A549 (cell line): ENCODE measurements at regions not wholly inside any gene's neighbourhood (a gene's known extent, or its start where the extent isn't known, plus 50 kb on each side); places are given as distances from the start of the nearest gene placed in this dataset.
A peak's percentile ranks its signal among the peaks of the same experiment; 100 is the strongest.

Experiments
- ATAC-seq, 2 experiments: fragments of 200-7000 bp in 1 of 2; fragments of >200 bp in 1 of 2; cut with Nextera tagmentation in 1 of 2; cut with Tn5 transposase in 1 of 2; 3 replicates each; pipeline versions ENCODE4 v1.8.0 to v1.9.1; 2018 to 2020; ENCODE audit warnings: mild to moderate bottlenecking in 1 of 2, moderate library complexity in 1 of 2
- CTCF ChIA-PET: fragments of 300-600 bp; sonication (Branson Sonifier 250); formaldehyde crosslinking; extraction: SDS; loops from one replicate; lab custom pipeline; 2021; ENCODE audit warnings: antibody characterized with exemption, inconsistent platforms; lab: Yijun Ruan, JAX
- POLR2A ChIA-PET: fragments of 350-600 bp; formaldehyde crosslinking; extraction: SDS; loops from one replicate; lab custom pipeline; 2021; ENCODE audit warnings: antibody characterized with exemption, inconsistent platforms; lab: Yijun Ruan, JAX
- DNase-seq, 2 experiments: peaks; one replicate each; pipeline versions ENCODE4 v3.0.0 to v3.0.0-alpha.2; 2011 to 2016; ENCODE audit warnings: low read depth in 1 of 2, low spot score in 1 of 2
- FAIRE-seq: peaks from 2 replicates; lab custom pipeline; 2011; peaks lifted over from hg19 to GRCh38; lab: Jason Lieb, UNC
- H3K27ac ChIP-seq, 2 experiments: fragments of >200 bp; sonication (Bioruptor Twin); formaldehyde crosslinking; 3 replicates each; pipeline ENCODE4 v1.5.1; 2016 to 2017
- H3K4me1 ChIP-seq: fragments of >200 bp; sonication (Bioruptor Twin); formaldehyde crosslinking; 3 replicates; pipeline ENCODE4 v1.6.1; 2016
- H3K4me2 ChIP-seq: fragments of >200 bp; sonication (Bioruptor Twin); formaldehyde crosslinking; 3 replicates; pipeline ENCODE4 v1.6.1; 2016
- H3K4me3 ChIP-seq: fragments of >200 bp; sonication (Bioruptor Twin); formaldehyde crosslinking; 3 replicates; pipeline ENCODE4 v1.5.1; 2016
- H3K9me3 ChIP-seq: fragments of >200 bp; sonication (Bioruptor Twin); formaldehyde crosslinking; 3 replicates; pipeline ENCODE4 v1.6.1; 2016
- BHLHE40 ChIP-seq: IDR thresholded peaks from 2 replicates; pipeline ENCODE4 v1.6.1; 2012; ENCODE audit warnings: low read depth, low read length, inconsistent platforms
- CEBPB ChIP-seq, 2 experiments: fragments of >200 bp in 1 of 2; sonication (Bioruptor Twin) in 1 of 2; formaldehyde crosslinking in 1 of 2; IDR thresholded peaks; 2 replicates each; pipeline ENCODE4 v1.6.1; 2012 to 2016
- CHD4 ChIP-seq: fragments of 200-600 bp; sonication (generic); IDR thresholded peaks from 2 replicates; pipeline ENCODE4 v1.6.1; 2016; ENCODE audit warnings: antibody characterized with exemption, mild to moderate bottlenecking, borderline replicate concordance
- EHMT2 ChIP-seq: fragments of 200-600 bp; sonication (generic); IDR thresholded peaks from 2 replicates; pipeline ENCODE4 v1.6.1; 2016; ENCODE audit warnings: antibody characterized with exemption, low read depth, mild to moderate bottlenecking, moderate library complexity
- FOSB ChIP-seq: fragments of 250-450 bp; sonication (Bioruptor Pico); IDR thresholded peaks from 2 replicates; pipeline ENCODE4 v1.5.0; 2020; ENCODE audit warnings: mild to moderate bottlenecking, moderate library complexity
- FOSL2 ChIP-seq, 2 experiments: fragments of 450-650 bp in 1 of 2; fragments of >200 bp in 1 of 2; sonication (Bioruptor Twin) in 1 of 2; formaldehyde crosslinking; IDR thresholded peaks; 2 replicates each; pipeline versions ENCODE4 v1.5.0 to v1.6.1; 2016 to 2020; ENCODE audit warnings: mild to moderate bottlenecking in 1 of 2, moderate library complexity in 1 of 2
- GATA3 ChIP-seq: IDR thresholded peaks from 2 replicates; pipeline ENCODE4 v1.6.1; 2012; ENCODE audit warnings: borderline replicate concordance
- HOXB13 ChIP-seq: fragments of 250-450 bp; sonication (Bioruptor Pico); IDR thresholded peaks from 2 replicates; pipeline ENCODE4 v1.5.0; 2020; ENCODE audit warnings: low read depth, mild to moderate bottlenecking, moderate library complexity
- HOXB5 ChIP-seq: fragments of 250-450 bp; sonication (Bioruptor Pico); IDR thresholded peaks from 2 replicates; pipeline ENCODE4 v1.5.0; 2020; ENCODE audit warnings: mild to moderate bottlenecking, moderate library complexity
- JUN ChIP-seq, 2 experiments: fragments of >200 bp; sonication (Bioruptor Twin); formaldehyde crosslinking; IDR thresholded peaks; 2 replicates in 1 of 2; 3 replicates in 1 of 2; pipeline ENCODE4 v1.6.1; 2016 to 2017
- MAZ ChIP-seq: fragments of 150-350 bp; IDR thresholded peaks from 2 replicates; pipeline ENCODE4 v1.6.1; 2014; ENCODE audit warnings: antibody characterized with exemption, low read depth, low read length, borderline replicate concordance
- NR3C1 ChIP-seq: fragments of >200 bp; sonication (Bioruptor Twin); formaldehyde crosslinking; IDR thresholded peaks from 3 replicates; pipeline ENCODE4 v1.6.1; 2017
- PHF8 ChIP-seq: fragments of 200-600 bp; sonication (generic); IDR thresholded peaks from 2 replicates; pipeline ENCODE4 v1.6.1; 2016; ENCODE audit warnings: low read depth, mild to moderate bottlenecking, antibody characterized with exemption, moderate library complexity, borderline replicate concordance
- RAD21 ChIP-seq, 2 experiments: fragments of >200 bp in 1 of 2; sonication (Bioruptor Twin) in 1 of 2; formaldehyde crosslinking in 1 of 2; IDR thresholded peaks in 1 of 2; conservative IDR thresholded peaks in 1 of 2; 2 replicates in 1 of 2; 3 replicates in 1 of 2; pipeline ENCODE4 v1.6.1; 2012 to 2018; ENCODE audit warnings: inconsistent platforms in 1 of 2
- RNF2 ChIP-seq: fragments of 200-600 bp; sonication (generic); IDR thresholded peaks from 2 replicates; pipeline ENCODE4 v1.6.1; 2016; ENCODE audit warnings: low read depth, mild to moderate bottlenecking, antibody characterized with exemption, moderate library complexity, borderline replicate concordance
- SMC3 ChIP-seq: fragments of >200 bp; sonication (Bioruptor Twin); formaldehyde crosslinking; IDR thresholded peaks from 3 replicates; pipeline ENCODE4 v1.6.1; 2018; ENCODE audit warnings: inconsistent platforms
- SREBF2 ChIP-seq: fragments of 450-650 bp; IDR thresholded peaks from 2 replicates; pipeline ENCODE4 v1.6.1; 2014; ENCODE audit warnings: mild to moderate bottlenecking, moderate library complexity
- TFCP2L1 ChIP-seq: fragments of 250-450 bp; sonication (Bioruptor Pico); IDR thresholded peaks from 2 replicates; pipeline ENCODE4 v1.5.0; 2021; ENCODE audit warnings: mild to moderate bottlenecking
- ZC3H11A ChIP-seq: fragments of 450-650 bp; IDR thresholded peaks from 2 replicates; pipeline ENCODE4 v1.6.1; 2014; ENCODE audit warnings: antibody characterized with exemption, mild to moderate bottlenecking
- ZSCAN20 ChIP-seq: fragments of 250-450 bp; sonication (Bioruptor Pico); IDR thresholded peaks from 2 replicates; pipeline ENCODE4 v1.8.0; 2022; ENCODE audit warnings: mild to moderate bottlenecking, moderate library complexity
- WGBS: methylation state at CpG from one replicate; pipeline ENCODE4 v1.1.6; 2017; ENCODE audit errors: missing lambda C conversion rate; 5-methylcytosine and 5-hydroxymethylcytosine counted together
- TF ChIP-seq, protein P1 (sequence below): fragments of >200 bp; sonication (Bioruptor Twin); formaldehyde crosslinking; IDR thresholded peaks from 3 replicates; pipeline ENCODE4 v1.6.1; 2016
- TF ChIP-seq, protein P2 (sequence below): fragments of 250-450 bp; sonication (Bioruptor Pico); IDR thresholded peaks from 2 replicates; pipeline ENCODE4 v1.5.0; 2021; ENCODE audit warnings: mild to moderate bottlenecking, moderate library complexity, borderline replicate concordance
- TF ChIP-seq, protein P3 (sequence below): fragments of >200 bp; sonication (Bioruptor Twin); formaldehyde crosslinking; IDR thresholded peaks from 3 replicates; pipeline ENCODE4 v1.5.1; 2016
- TF ChIP-seq, protein P4 (sequence below): IDR thresholded peaks from 2 replicates; pipeline ENCODE4 v1.6.1; 2012; ENCODE audit warnings: low read depth, borderline replicate concordance
- TF ChIP-seq, protein P5 (sequence below): IDR thresholded peaks from 2 replicates; pipeline ENCODE4 v1.6.1; 2012

DNA sequence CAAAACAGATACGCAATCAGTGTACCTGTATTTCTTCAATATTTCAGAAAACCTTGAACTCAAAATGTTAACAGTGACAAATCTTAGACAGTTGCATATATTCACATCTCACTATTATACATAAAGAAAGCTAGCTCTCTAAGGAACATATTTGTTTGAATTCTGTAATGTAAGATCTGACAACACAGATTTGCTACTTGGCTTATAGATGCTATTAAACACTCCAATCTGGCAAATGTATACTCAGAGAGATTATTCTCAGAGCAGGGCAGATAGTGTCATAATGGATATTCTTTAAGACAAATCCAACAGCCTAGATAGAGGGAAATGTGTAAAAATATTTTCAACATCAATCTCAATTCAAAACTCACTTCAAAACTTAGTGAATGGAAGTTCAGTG, 794.5 kb upstream of the CDH9 start:
- POLR2A ChIA-PET: no interaction called here
- H3K27ac ChIP-seq: no peak overlapping the region
- no peak overlapping the region for H3K4me2 ChIP-seq
- DNase-seq: no peak
- no peak for FAIRE-seq
- 82% methylated on average over 1 of the region's 1 CpG for WGBS
- TF ChIP-seq RNF2 (no peak), RAD21 (conservative IDR thresholded peaks at IDR 0.05 in 1 of 2, IDR thresholded peaks at IDR 0.05 in 1 of 2) (no peak), CEBPB (IDR thresholded peaks at IDR 0.05) (no peak), TFCP2L1 (CRISPR knock-in tag) (no peak), ZSCAN20 (CRISPR knock-in tag) (no peak), BHLHE40 (no peak), EHMT2 (no peak), PHF8 (no peak), CHD4 (no peak), SREBF2 (no peak), NR3C1 (no peak)
- TF ChIP-seq, protein P1, sequence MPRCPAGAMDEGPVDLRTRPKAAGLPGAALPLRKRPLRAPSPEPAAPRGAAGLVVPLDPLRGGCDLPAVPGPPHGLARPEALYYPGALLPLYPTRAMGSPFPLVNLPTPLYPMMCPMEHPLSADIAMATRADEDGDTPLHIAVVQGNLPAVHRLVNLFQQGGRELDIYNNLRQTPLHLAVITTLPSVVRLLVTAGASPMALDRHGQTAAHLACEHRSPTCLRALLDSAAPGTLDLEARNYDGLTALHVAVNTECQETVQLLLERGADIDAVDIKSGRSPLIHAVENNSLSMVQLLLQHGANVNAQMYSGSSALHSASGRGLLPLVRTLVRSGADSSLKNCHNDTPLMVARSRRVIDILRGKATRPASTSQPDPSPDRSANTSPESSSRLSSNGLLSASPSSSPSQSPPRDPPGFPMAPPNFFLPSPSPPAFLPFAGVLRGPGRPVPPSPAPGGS: no peak
- TF ChIP-seq, protein P2, sequence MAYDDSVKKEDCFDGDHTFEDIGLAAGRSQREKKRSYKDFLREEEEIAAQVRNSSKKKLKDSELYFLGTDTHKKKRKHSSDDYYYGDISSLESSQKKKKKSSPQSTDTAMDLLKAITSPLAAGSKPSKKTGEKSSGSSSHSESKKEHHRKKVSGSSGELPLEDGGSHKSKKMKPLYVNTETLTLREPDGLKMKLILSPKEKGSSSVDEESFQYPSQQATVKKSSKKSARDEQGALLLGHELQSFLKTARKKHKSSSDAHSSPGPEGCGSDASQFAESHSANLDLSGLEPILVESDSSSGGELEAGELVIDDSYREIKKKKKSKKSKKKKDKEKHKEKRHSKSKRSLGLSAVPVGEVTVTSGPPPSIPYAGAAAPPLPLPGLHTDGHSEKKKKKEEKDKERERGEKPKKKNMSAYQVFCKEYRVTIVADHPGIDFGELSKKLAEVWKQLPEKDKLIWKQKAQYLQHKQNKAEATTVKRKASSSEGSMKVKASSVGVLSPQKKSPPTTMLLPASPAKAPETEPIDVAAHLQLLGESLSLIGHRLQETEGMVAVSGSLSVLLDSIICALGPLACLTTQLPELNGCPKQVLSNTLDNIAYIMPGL (CRISPR knock-in tag): no peak
- TF ChIP-seq, all 56 proteins: peak for 0
- no peak for ATAC-seq
- H3K4me3 ChIP-seq: no peak overlapping the region
- H3K9me3 ChIP-seq: no peaks in the 10 kb centered on the region
- CTCF ChIA-PET: no interaction called here
- peaks cover 4% of the 10 kb centered on the region; the same call in 1 of the 3 replicates for H3K4me1 ChIP-seq

DNA sequence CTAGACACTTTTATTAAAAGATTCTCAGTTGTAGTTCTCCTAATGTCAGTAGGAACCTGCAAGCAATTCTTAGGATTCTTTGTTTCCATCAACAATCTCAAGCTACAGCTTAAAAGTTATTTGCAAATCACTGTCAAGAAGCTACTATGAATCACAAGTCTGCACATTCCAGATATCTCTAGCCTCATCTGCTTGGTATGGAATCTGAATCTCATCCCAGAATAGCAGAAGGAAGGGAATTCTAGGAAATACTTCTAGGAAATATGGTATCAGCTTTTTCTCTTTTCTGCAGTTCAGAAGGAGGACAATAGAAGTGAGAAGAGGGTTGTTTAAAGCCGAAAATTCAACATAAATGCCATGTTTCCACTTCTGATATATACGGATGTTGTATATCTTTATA, 792.2 kb upstream of the CDH9 start:
- FAIRE-seq (no peak), DNase-seq (peak in 1 of 2 experiments; percentile 33), ATAC-seq (peak in 1 of 2 experiments; percentile 44; a peak in 1 of 6 replicates)
- peaks cover 8% of the 10 kb centered on the region; the same call in 1 of the 3 replicates for H3K4me1 ChIP-seq
- ChIA-PET POLR2A (no interaction called here), CTCF (no interaction called here)
- TF ChIP-seq MAZ (no peak), ZC3H11A (no peak), HOXB13 (CRISPR knock-in tag) (no peak), TFCP2L1 (CRISPR knock-in tag) (no peak)
- TF ChIP-seq, protein P3, sequence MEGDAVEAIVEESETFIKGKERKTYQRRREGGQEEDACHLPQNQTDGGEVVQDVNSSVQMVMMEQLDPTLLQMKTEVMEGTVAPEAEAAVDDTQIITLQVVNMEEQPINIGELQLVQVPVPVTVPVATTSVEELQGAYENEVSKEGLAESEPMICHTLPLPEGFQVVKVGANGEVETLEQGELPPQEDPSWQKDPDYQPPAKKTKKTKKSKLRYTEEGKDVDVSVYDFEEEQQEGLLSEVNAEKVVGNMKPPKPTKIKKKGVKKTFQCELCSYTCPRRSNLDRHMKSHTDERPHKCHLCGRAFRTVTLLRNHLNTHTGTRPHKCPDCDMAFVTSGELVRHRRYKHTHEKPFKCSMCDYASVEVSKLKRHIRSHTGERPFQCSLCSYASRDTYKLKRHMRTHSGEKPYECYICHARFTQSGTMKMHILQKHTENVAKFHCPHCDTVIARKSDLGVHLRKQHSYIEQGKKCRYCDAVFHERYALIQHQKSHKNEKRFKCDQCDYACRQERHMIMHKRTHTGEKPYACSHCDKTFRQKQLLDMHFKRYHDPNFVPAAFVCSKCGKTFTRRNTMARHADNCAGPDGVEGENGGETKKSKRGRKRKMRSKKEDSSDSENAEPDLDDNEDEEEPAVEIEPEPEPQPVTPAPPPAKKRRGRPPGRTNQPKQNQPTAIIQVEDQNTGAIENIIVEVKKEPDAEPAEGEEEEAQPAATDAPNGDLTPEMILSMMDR: no peak
- H3K27ac ChIP-seq: no peak overlapping the region
- 71% methylated on average over 2 of the region's 2 CpGs for WGBS
- H3K9me3 ChIP-seq: no peaks in the 10 kb centered on the region
- H3K4me3 ChIP-seq: no peak overlapping the region
- H3K4me2 ChIP-seq: no peak overlapping the region

DNA sequence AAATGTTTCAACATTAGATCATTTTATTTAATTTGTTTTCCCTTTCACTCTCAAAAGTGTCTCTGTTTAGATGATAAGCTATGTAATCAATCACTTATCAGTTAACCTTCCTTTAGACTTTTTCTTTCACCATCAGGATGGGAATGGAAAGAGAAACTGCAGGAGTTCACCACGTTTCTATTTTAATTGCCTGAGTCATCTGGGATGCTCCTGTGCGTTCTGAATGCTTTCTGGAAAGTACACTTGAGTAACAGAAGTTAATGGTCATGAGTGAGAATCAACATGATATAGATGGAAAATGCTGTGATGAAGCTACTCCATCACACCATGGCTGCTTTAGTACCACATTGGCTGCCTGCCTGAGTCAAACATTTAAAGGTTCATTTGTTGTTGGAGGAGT, 783.3 kb upstream of the CDH9 start:
- ChIA-PET CTCF (no interaction called here), POLR2A (no interaction called here)
- H3K4me1 ChIP-seq: 0 out of 3 replicates have a peak, but pooled peaks cover 6% of the 10 kb centered on the region
- H3K4me2 ChIP-seq: 0 out of 3 replicates have a peak overlapping the region, but pooled peaks have one; percentile 8
- H3K27ac ChIP-seq: no peak overlapping the region
- DNase-seq (no peak), FAIRE-seq (no peak), ATAC-seq (no peak)
- WGBS: 15% methylated on average over 2 of the region's 2 CpGs
- no peak overlapping the region for H3K4me3 ChIP-seq
- H3K9me3 ChIP-seq: no peaks in the 10 kb centered on the region
- TF ChIP-seq FOSL2 (IDR thresholded peaks at IDR 0.05) (no peak), FOSL2 (CRISPR knock-in tag; IDR thresholded peaks at IDR 0.05) (no peak), ZSCAN20 (CRISPR knock-in tag) (no peak), PHF8 (no peak), HOXB5 (CRISPR knock-in tag) (no peak), GATA3 (no peak), JUN (IDR thresholded peaks at IDR 0.05) (no peak), FOSB (CRISPR knock-in tag) (no peak), SMC3 (no peak), CEBPB (IDR thresholded peaks at IDR 0.05) (no peak)
- TF ChIP-seq, protein P4, sequence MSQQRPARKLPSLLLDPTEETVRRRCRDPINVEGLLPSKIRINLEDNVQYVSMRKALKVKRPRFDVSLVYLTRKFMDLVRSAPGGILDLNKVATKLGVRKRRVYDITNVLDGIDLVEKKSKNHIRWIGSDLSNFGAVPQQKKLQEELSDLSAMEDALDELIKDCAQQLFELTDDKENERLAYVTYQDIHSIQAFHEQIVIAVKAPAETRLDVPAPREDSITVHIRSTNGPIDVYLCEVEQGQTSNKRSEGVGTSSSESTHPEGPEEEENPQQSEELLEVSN: no peak
- TF ChIP-seq, protein P5, sequence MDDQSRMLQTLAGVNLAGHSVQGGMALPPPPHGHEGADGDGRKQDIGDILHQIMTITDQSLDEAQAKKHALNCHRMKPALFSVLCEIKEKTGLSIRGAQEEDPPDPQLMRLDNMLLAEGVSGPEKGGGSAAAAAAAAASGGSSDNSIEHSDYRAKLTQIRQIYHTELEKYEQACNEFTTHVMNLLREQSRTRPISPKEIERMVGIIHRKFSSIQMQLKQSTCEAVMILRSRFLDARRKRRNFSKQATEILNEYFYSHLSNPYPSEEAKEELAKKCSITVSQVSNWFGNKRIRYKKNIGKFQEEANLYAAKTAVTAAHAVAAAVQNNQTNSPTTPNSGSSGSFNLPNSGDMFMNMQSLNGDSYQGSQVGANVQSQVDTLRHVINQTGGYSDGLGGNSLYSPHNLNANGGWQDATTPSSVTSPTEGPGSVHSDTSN: no peak
- TF ChIP-seq, protein P3: no peak
